ENCODE measurements at regions not wholly inside any gene's neighbourhood (a gene's known extent, or its start where the extent isn't known, plus 50 kb on each side); places are given as distances from the start of the nearest gene placed in this dataset.

DNA sequence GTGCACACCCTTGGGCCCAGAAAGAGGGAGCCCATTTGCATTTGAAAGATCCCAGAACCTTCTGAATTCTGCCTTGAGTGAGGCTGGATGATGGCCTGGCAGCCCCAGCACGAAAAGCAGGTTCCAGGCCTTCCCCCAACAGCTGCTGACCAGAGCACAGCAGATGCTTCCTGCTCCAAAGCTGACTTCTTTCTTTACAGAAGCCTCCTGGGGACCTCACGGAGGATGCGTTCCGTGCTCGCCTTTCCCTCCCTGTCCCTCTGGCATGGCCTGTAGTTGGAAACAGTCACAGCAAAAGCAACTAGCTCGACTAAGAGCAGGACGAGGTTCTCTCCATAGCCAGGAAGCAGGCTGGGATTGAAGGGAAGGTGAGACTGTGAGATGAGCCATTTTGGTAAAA lies 107.7 kb upstream of the B3GAT1 start:
- no peak for TF ChIP-seq CTCF (IDR thresholded peaks at IDR 0.05; ENCODE audit: insufficient read depth, low read length, poor library complexity, severe bottlenecking)
- Histone ChIP-seq H3K4me3 (replicated peaks; ENCODE audit: low read depth, low read length) (no peak overlapping the region), H3K36me3 (ENCODE audit: control insufficient read depth, insufficient read depth, low read length) (no peaks in the 10 kb centered on the region), H3K27me3 (replicated peaks; ENCODE audit: control insufficient read depth, insufficient read depth, low read length) (peaks cover 1% of the 10 kb centered on the region; the same call in 1 of the 2 replicates)
- no peak for DNase-seq (ENCODE audit: extremely low read depth, insufficient read length)

- TF ChIP-seq CTCF (IDR thresholded peaks at IDR 0.05; ENCODE audit: insufficient read depth, low read length, poor library complexity, severe bottlenecking) = no peak
- H3K4me3 ChIP-seq (replicated peaks; ENCODE audit: low read depth, low read length) = no peak overlapping the region
- DNase-seq (ENCODE audit: extremely low read depth, insufficient read length) = no peak
- H3K27me3 ChIP-seq (replicated peaks; ENCODE audit: control insufficient read depth, insufficient read depth, low read length) = peaks cover 1% of the 10 kb centered on the region; the same call in 1 of the 2 replicates
- H3K36me3 ChIP-seq (ENCODE audit: control insufficient read depth, insufficient read depth, low read length) = no peaks in the 10 kb centered on the region
Measured at GRCh38 chr11:134519390-134519750, 107.3 kb upstream of the B3GAT1 start.

- TF ChIP-seq CTCF (IDR thresholded peaks at IDR 0.05; ENCODE audit: insufficient read depth, low read length, poor library complexity, severe bottlenecking) = no peak
- Histone ChIP-seq H3K36me3 (ENCODE audit: control insufficient read depth, insufficient read depth, low read length) (no peaks in the 10 kb centered on the region), H3K4me3 (replicated peaks; ENCODE audit: low read depth, low read length) (no peak overlapping the region), H3K27me3 (replicated peaks; ENCODE audit: control insufficient read depth, insufficient read depth, low read length) (peaks cover 1% of the 10 kb centered on the region; the same call in 1 of the 2 replicates)
- no peak for DNase-seq (ENCODE audit: extremely low read depth, insufficient read length)
Measured at GRCh38 chr11:134518616-134519389, 106.8 kb upstream of the B3GAT1 start.

- H3K4me3 ChIP-seq (replicated peaks; ENCODE audit: low read depth, low read length) = no peak overlapping the region
- DNase-seq (ENCODE audit: extremely low read depth, insufficient read length) = no peak
- peaks cover 1% of the 10 kb centered on the region; the same call in 1 of the 2 replicates for H3K27me3 ChIP-seq (replicated peaks; ENCODE audit: control insufficient read depth, insufficient read depth, low read length)
- H3K36me3 ChIP-seq (ENCODE audit: control insufficient read depth, insufficient read depth, low read length) = no peaks in the 10 kb centered on the region
- no peak for TF ChIP-seq CTCF (IDR thresholded peaks at IDR 0.05; ENCODE audit: insufficient read depth, low read length, poor library complexity, severe bottlenecking)
Measured at GRCh38 chr11:134517621-134518293, 105.7 kb upstream of the B3GAT1 start.

DNA sequence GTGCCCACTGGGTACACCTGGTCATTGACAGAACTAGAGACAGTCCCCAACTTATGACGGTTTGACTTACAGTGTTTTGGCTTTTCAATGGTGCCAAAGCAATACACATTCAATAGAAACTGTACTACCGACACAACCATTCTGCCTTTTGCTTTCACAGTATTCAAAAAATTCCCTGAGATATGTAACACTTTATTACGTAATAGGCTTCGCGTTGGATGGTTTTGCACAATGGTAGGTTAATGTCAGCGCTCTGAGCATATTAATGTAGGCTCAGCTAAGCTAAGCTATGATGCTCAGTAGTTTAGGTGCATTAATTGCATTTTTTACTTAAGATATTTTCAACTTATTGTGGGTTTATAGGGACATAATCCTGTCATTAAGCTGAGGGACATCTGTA lies 105.1 kb upstream of the B3GAT1 start:
- Histone ChIP-seq H3K36me3 (ENCODE audit: control insufficient read depth, insufficient read depth, low read length) (no peaks in the 10 kb centered on the region), H3K4me3 (replicated peaks; ENCODE audit: low read depth, low read length) (no peak overlapping the region), H3K27me3 (replicated peaks; ENCODE audit: control insufficient read depth, insufficient read depth, low read length) (peaks cover 1% of the 10 kb centered on the region; the same call in 1 of the 2 replicates)
- TF ChIP-seq CTCF (IDR thresholded peaks at IDR 0.05; ENCODE audit: insufficient read depth, low read length, poor library complexity, severe bottlenecking) = no peak
- no peak for DNase-seq (ENCODE audit: extremely low read depth, insufficient read length)
